GM12875 (cell line): ENCODE measurements at regions not wholly inside any gene's neighbourhood (a gene's known extent, or its start where the extent isn't known, plus 50 kb on each side); places are given as distances from the start of the nearest gene placed in this dataset.

Experiments used
- H3K4me3 ChIP-seq: one replicate; pipeline ENCODE4 v1.5.1; 2011; ENCODE audit warnings: low read depth, low read length, control low read depth
- CTCF ChIP-seq: IDR thresholded peaks from 2 replicates; pipeline ENCODE4 v1.5.1; 2011; ENCODE audit warnings: low read depth, mild to moderate bottlenecking, control low read depth, inconsistent platforms, low read length, moderate library complexity, borderline replicate concordance; ENCODE audit not compliant: insufficient read depth

DNA sequence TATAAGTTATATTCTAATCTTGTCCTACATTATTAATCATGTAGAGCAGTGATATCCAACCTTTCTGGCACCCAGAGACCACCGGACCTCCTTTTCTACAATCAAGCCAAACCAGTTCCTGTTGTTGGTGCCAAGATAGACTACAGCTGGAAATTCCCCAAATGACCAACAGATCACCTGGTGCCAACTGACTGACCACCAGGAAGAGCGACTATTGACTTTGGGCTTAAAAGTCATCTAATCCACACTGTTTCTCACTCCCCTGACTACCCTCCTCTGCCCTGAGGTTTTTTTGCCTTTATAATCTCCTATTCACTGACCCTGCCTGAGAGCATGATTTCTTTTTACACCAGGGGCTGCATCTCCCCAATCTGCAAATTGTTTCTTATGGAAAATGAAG lies 425.2 kb downstream of the TTLL7 start:
- TF ChIP-seq CTCF = no peak

GRCh38 chr1:83571536-83571935 lies 427.4 kb downstream of the TTLL7 start:
- no peak overlapping the region for H3K4me3 ChIP-seq
- no peak for TF ChIP-seq CTCF

More for the DNA sequence above, 425.2 kb downstream of the TTLL7 start:
- H3K4me3 ChIP-seq = no peak overlapping the region

GRCh38 chr1:83561346-83561745 lies 437.6 kb downstream of the TTLL7 start:
- no peak overlapping the region for H3K4me3 ChIP-seq
- TF ChIP-seq CTCF = no peak

DNA sequence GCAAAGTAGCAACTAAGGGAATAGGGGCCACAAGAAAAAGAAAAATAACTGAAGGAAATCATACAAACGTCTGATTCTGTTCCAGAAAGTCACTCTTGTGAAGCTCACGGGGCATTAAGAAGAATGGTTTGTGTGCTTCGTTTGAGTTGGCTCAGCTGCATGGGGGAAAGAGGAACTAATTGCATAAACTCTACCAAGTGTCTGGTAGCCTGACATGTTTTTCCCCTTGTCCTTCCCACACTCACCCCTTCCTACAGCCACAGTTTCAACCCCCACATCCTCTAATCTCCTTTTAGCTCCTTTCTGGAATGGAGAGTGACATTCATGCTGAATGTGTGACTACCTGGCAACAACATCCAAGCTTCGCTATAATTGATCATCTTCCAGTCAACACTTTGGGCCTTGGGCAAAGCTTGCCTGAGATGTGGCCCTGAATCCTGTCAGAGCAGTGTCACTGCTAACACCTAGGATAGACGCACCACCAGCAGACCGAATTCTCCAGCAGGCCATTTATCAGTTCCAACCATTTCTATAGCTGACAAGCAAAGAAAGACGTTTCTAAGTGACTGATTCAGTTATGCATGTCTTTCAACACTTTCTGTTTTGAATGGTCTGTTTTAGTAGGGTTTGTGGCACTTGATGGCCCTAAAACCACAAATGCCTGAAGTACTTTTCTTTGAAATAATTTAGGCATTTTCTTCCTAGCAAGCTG lies 439.6 kb downstream of the TTLL7 start:
- H3K4me3 ChIP-seq = no peak overlapping the region
- TF ChIP-seq CTCF = no peak

GRCh38 chr1:83555871-83556270 lies 443.1 kb downstream of the TTLL7 start:
- no peak for TF ChIP-seq CTCF
- no peak overlapping the region for H3K4me3 ChIP-seq

DNA sequence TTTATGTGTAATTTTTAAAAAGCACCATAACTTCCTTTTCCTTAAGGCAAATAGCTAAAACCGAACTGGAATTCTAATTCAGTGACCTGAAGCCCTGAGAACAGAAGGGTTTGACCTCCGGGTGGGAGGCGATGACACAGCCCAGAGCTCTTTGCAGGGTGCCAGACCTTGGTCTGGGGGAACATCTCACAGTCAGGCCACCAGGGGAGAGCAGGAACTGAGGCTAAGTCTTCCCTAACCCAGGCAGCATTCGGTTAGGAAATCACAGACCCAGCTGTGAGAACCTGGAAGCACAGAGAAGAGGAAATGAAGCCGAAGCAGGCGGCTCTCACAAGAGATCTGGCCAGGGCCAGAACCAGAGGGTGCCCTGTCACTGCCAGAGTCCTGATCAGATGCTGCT lies 444.8 kb downstream of the TTLL7 start:
- no peak overlapping the region for H3K4me3 ChIP-seq
- TF ChIP-seq CTCF = no peak

GRCh38 chr1:83552820-83553219 lies 446.1 kb downstream of the TTLL7 start:
- no peak for TF ChIP-seq CTCF
- H3K4me3 ChIP-seq = no peak overlapping the region
